GM12874 (cell line): ENCODE measurements at regions not wholly inside any gene's neighbourhood (a gene's known extent, or its start where the extent isn't known, plus 50 kb on each side); places are given as distances from the start of the nearest gene placed in this dataset.
A peak's percentile ranks its signal among the peaks of the same experiment; 100 is the strongest.

Source experiments
- TF ChIP-seq, protein P1 (sequence below): IDR thresholded peaks from 2 replicates; pipeline ENCODE4 v1.5.1; 2011; ENCODE audit warnings: low read depth, mild to moderate bottlenecking, control low read depth, low read length, moderate library complexity; ENCODE audit not compliant: insufficient read depth

DNA sequence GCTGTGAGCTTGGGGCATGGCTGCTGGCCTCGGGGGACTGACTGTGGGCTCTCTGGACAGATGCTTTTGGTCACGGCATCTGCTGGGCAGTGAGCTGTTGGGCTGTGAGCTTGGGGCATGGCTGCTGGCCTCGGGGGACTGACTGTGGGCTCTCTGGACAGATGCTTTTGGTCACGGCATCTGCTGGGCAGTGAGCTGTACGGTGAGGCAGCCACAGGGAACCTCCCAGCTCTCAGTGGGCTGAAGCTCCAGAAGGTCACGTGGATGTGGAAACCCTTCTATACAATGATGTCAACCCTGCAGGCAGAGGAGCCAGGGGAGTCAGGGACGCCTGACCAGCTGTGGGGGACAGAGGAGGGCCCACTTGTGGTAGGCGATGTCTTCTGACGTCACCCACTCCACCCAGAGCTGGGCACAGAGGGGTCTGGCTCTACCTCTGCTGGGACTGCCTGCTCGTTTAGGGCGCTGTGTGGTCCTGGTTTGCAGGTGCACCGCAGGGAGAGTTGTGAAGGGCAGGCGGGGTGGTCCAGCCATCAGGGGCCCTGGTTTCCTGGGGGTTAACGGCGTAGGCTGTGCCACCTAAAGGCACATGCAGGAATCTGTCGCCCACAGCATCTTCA, 1331.3 kb downstream of the BRD1 start:
- TF ChIP-seq, protein P1, sequence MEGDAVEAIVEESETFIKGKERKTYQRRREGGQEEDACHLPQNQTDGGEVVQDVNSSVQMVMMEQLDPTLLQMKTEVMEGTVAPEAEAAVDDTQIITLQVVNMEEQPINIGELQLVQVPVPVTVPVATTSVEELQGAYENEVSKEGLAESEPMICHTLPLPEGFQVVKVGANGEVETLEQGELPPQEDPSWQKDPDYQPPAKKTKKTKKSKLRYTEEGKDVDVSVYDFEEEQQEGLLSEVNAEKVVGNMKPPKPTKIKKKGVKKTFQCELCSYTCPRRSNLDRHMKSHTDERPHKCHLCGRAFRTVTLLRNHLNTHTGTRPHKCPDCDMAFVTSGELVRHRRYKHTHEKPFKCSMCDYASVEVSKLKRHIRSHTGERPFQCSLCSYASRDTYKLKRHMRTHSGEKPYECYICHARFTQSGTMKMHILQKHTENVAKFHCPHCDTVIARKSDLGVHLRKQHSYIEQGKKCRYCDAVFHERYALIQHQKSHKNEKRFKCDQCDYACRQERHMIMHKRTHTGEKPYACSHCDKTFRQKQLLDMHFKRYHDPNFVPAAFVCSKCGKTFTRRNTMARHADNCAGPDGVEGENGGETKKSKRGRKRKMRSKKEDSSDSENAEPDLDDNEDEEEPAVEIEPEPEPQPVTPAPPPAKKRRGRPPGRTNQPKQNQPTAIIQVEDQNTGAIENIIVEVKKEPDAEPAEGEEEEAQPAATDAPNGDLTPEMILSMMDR, result no peak

DNA sequence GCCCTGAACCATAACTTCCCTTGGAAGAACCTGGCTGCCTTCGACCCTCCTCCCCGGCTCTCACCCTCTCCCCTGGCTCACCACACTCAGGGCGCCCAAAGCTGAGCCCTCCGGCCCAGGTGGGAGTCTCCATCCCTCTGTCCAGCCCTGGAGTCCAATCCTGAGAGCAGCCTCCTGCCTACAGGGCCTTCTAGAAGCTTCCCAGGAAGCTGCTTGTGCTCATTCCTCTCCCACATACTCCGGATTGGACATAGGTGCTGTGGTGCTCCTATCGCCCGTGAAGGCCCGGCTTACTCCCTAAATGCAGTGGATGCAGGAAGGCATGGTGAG, 1332.0 kb downstream of the BRD1 start:
- TF ChIP-seq, protein P1, result no peak

DNA sequence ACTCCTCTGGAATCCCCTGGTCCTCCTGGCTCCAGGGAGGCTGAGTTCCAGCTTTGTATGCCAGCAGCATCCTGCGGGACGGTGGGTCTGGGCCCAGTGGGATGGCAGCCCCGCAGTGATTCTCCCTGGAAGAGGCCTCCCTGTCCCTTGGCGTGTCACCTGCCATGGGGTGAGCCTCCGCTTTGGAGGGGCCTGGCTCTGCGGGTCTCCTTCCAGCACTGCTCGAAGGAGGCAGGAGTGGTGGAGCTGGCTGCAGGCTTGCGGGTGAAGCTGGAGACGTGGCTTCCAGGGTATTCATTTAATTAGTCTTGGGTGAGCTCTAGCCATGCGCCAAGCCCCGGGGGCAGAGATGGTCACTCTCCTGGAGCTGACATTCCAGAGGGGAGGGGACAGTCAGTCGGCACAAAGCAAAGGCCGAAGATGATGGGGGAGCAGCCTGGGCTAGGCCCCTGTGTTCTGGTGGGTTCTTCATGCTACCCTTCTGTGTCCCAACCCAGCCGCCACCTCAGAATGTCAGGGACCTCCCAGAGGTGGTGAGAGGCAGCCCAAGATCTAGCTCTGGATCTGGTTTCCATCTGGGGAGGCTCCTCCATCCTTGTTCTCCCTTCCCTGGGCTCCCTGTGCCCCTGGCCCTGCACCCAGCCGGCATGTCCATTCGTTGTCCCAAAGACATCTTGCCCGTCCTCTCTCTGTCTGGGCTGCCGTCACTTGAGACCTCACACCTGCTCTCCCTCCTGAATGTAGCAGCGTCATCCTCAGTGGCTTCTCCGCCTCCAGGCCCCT, 1332.5 kb downstream of the BRD1 start:
- TF ChIP-seq, protein P1, result no peak

DNA sequence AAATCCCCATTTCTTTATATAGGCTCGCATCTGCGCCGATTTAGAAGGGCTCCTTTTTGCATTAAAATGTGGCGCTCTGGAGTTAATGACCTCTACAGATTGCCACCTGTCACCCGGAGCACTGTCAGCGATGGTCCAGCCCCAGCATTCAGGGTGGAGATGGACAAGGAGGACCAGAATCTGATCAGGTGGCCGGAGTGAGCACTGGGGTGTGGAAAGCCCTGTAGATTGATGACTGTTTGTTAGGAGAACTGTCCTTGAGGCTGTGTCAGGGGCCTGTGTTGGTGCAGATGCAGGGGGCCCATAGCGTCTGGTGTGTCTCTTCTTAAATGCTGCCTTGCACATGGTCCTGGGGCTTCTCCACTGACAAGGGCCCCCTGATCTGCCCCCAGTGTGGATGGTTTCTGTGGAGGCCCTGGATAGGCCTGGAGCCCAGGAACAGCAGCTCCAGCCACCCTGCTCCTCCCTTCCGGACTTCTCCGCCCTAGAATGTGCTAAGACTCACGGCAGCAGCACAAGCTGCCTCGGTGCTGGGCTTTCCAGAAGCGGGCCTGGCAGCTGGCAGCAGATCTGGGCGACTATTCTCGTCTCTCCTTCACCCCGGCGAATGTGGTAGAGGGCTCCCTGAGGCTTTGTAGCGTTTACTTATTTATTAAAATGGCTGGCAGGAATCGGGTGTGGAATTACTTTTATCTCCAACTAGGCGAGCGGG, 1333.3 kb downstream of the BRD1 start:
- TF ChIP-seq, protein P1, result no peak

DNA sequence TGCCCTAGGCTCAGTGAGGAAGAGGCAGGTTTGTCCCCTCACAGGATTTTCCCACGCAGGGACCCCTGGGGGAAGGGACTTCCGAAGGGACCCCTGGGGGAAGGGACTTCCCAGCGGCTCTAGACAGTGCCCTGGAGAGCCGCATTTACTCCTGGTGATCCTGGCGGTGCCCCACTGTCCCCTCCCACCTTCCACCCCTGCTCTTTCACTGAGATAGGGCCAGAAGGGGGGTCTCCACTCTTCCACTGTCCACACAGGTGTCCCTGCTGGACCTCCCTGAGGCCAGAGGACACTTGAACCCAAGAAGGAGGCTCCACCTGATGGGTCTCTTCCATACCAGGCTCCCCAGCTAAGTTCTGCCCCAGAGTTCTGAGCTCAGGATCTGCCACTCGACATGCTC, 1333.9 kb downstream of the BRD1 start:
- TF ChIP-seq, protein P1, result no peak

DNA sequence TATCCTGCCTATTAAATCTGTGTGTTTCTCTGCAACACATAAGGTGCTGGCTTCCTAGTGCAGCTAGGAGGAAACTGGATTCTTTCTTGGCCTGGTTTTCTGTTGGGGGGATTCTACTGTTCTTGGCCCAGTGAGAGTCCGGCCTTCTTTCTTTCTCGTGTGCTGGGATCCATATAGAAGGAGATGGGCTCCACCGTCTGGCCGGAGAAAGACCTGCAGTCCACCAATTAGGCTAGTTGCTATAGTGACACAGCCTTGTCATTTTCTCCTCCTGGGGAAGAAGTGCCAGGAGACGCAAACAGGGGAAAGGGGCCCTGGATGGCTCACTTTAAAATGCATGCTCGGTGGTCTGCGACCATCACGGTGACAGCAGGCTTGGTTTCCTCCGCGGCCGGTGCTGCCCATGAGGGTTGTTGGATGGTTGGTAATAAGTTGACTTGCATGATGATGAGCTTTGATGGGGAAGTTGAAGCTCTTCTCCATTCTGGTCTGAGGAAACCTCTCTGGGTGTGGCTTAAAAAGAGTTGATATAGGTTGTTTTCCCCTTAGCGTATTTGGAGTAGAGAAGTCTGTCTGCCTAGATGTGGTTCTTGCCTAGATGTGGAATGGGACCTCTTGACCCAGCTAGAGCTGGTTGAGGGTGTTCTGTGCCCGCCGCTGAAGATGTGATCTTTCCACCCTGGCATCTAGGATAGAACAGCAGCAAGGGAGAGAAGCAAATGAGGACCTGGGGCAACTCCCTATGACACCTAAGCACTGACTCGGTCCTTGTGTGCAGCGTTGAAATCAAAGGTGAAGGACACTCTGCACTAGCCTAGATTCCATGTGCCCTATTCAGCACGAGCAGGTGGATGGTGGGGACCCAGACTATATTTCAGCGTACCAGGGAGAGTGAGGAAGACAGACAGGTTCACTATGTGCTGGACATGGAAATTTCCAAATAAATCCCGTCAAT, 1335.0 kb downstream of the BRD1 start:
- TF ChIP-seq, protein P1, result peak; percentile 73
